A172 (cell line): ENCODE measurements at regions not wholly inside any gene's neighbourhood (a gene's known extent, or its start where the extent isn't known, plus 50 kb on each side); places are given as distances from the start of the nearest gene placed in this dataset.
"Not testable (repeated sequence)": the region's sequence is repeated elsewhere in the genome, so short reads cannot be mapped to it uniquely, and the experiment has no call there.

Source experiments
- DNase-seq: peaks from one replicate; pipeline ENCODE4 v3.0.0-alpha.2; 2015; ENCODE audit warnings: low spot score

DNA sequence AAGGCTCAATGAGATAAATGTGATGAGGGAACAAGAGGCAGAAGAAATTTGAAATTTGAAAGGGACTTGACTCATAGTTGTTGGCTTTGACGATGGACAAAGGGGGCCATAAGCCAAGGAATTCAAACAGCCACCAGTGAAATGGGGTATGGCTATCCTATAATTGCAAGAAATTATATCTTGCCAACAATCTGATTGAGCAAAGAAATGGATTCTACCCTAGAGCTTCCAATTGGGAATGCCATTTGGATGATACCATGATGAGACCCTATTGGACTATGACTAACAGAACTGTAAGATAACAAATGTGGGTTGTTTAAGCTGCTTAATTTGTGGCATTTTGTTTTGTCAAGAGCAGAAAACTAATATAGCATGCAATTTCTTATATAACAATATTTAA is 270.1 kb upstream of the ARSJ start:
- no peak for DNase-seq

DNA sequence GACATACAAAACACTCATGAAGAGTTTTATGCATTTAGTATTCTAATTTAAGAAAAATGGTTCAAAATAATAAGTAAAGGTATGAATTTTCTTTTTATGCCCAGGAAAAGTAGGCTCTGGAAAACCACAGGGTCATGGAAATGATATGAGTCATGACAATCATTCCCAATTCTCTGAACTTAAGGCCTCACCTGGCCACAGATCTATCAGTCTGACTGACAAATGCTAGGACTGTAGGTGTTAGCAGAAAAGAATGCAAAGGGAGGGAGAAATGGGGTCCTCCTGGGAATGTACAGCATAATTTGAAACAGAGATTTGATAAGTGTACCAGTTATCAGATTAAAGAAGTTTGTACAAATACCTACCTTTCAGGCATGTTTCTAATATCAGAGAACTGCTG is 270.5 kb upstream of the ARSJ start:
- DNase-seq, result no peak

DNA sequence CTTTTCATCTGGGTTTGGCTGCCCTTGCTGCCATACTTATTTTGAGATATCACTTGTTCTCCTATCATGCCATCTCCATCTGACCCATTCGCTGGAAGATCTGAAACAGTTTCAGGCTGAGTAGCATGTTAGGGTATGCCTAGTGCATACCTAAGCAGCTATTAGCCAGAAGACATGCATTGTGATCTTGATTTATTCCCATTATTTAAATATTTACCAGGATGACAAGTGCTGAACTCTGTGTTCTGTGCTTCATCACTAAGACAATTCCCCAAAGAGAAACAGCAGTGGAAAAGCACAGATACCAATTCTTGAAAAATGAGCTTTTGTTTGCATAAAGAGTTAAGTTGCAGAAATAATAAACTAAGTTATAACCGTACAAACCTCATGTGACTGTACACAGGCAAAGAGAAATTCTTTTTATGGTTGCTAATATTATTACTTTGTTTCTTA is 271.0 kb upstream of the ARSJ start:
- DNase-seq, result no peak

DNA sequence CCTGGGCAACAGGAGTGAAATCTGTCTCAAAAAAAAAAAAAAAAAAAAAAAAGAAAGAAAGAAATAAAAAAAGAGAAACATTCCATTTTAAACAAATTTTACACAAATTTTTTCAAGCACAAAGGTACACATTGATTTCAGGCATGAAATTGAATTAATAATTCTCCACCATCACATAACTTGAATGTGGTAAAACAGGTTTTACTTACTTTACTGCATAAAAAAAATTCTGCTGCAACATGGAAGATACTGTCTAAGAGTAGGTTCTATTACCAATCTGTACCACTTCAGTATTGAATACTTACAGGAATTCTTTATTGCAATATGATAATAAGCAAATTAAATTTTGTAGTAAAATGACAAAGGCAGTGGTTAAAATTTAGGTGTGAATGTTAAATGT is 271.6 kb upstream of the ARSJ start:
- DNase-seq, result no peak

DNA sequence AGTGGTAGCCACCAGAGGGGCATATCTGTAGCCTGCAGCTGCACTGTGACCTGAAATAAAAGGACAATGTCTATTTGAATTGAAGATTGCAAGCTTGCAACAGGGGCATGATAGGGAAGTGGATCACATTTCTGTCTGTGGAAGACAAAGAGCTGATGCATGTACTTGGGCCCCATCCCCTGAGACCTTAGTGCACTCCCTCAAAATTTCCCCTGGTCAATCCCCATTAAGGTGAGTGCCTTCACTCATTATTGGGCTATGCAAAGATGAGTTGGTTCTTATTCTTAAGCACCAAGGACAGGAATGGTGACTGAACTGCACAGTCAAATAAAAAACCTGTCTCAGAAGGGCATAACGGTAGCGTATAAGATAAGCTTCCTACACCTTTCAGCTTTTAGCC is 273.1 kb upstream of the ARSJ start:
- DNase-seq, result no peak

DNA sequence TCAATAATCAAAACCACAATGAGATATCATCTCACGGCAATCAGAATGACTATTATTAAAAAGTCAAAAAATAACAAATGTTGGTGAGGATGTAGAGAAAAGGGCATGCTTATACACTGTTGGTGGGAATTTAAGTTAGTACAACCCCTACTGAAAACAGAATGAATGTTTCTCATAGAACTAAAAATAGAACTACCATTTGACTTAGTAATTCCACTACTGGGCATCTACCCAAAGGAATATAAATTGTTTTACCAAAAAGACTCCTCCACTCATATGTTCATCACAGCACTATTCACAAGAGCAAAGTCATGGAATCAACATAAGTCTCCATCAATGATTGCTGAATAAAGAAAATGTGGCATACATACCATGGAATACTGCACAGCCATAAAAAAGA is 278.1 kb upstream of the ARSJ start:
- no peak for DNase-seq

DNA sequence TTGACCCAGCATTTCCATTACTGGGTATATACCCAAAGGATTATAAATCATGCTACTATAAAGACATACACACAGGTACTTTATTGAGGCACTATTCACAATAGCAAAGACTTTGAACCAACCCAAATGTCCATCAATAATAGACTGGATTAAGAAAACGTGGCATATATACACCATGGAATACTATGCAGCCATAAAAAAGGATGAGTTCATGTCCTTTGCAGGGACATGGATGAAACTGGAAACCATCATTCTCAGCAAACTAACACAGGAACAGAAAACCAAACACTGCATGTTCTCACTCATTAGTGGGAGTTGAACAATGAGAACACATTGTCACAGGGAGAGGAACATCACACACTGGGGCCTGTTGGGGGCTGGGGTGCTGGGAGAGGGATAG is 283.0 kb upstream of the ARSJ start:
- not testable (repeated sequence) for DNase-seq

DNA sequence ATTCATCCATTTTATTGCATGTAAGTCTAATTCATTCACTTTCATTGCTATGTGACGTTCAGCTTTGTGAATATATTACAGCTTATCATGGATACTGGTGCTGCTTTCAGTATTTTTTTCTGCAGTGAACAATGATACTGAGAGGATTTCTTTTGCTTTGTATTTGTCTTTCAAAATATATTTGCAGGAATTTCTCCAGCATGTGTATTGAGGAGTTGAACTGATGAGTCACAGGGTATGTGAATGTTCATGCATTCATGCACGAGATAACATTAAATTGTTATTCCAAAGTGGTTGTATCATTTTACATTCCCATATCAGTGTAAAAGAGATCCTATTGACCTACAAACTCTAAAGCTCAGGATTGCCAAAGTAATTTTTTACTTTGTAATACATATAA is 283.8 kb upstream of the ARSJ start:
- no peak for DNase-seq

DNA sequence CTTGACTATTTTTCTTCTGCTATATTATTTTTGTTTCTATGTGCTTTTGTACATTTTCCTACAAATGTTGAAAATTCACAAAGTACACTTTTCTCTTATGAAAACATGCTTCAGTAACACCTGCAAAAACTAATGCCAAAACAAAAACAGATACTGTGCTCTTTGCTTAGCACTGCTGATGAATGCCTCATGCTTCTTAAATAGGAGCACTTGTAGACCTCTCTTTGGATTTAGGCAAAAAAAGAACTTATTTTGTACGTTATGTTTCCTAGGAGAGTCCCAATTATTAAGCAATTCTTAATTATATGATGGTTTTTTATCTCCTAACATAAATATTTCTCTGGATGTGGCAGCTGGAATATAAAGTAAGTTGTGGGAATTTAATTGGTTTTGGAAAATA is 285.0 kb upstream of the ARSJ start:
- no peak for DNase-seq

DNA sequence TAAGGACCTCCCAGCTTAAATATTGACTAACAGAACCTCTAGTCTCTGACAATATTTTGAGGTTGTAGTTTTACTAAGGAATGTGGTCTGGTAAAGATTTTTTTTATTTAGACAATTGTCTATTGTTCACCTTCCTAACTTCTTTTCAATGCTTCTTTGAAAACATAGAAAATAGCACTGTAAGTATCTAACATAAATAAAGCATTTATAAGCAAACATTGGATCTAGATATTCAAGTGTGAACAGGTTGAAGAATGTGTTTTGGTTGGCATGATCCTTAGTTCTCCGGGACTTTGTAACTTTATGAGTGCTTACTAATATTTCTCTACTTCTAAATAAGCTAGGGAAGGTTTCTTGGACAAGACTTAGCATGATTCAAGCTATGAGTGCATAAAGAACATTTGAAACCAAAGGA is 285.4 kb upstream of the ARSJ start:
- DNase-seq, result no peak

DNA sequence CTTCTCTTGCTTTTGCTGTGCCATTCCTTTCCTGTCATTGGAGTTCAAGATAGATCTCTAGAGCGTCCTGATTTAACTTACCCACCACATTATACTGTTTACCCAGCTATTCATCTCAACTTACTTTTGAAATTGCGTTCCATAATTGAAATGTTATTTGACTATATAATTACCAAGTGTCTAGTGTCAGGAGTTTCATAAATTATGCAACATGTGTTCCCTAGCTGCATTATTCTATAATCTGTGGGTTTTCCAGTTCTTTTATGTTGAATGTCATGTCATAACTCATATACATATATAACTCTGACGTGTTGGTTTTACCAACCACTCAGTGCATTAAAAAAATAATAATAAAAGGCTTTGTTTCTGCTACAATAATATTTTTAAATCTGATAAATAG is 285.9 kb upstream of the ARSJ start:
- no peak for DNase-seq

DNA sequence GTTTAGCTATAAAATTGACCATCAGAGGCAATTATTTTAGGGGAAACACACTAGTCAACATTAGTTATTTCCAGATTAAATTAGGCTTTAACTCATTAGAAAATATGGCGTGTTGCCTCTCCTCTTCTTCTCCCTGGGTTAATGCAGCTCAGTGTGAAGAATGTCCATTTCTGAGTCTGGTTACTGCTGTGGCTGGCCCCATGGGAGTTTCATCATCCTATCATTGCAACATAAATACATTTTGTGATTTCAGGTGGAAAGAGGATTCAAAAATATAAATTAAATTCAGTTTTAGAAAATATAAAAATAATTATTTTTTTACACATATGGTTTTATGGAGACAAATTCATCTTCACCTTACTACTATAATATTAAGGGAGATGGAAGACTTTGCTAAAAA is 288.5 kb upstream of the ARSJ start:
- DNase-seq, result no peak

DNA sequence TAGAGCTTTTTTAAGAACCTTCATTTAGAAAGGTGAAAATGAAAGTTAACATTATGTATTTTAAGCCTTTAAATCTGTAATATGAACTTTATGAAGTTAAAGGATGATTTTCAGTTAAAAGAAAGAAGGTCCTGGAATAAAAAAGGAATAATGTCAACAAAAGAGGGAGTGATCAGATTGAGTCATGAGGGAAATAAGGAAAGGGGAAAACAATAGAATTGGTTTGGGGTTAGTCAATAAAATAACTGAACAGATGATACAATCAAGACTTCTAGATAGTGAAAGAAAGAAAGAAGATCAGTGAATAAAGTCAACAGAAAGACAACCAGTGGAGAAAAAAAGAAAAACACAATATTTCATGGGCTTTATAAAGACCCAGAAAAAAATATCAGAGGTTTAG is 291.6 kb upstream of the ARSJ start:
- DNase-seq, result no peak

DNA sequence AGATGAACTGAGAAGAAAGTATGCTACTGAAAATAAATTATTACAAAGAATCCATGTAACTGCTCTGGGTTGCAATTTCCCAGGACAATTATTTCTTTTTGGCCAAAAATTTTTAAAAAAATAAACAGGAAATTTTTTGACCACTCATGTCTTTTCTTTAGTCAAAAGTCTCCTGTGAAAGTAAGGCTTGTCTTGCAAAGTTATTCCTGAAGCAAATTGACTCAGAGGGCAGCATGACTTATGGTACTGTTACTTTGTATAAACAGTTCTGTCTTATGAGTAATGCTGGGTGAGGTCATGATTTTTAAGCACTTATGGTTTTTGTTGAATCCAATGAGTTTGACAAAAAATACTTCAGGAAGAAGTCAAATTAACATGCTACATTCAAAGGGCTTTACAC is 292.8 kb upstream of the ARSJ start:
- DNase-seq, result peak; percentile 88

DNA sequence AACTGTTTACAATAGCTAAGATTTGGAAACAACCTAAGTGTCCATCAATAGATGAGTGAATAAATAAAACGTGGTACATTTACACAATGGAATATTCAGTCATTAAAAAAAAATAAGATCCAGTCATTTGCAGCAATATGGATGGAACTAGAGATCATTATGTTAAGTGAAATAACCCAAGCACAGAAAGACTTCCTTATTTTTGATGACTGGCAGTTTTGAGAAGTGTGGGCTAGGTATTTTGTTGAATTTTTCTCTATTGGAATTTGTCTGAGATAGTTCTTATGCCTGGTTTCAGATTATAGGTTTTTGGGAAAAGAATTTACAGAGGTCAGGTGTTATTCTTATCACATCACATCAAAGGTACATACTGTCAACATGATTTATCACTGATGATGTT is 293.8 kb upstream of the ARSJ start:
- DNase-seq, result no peak

DNA sequence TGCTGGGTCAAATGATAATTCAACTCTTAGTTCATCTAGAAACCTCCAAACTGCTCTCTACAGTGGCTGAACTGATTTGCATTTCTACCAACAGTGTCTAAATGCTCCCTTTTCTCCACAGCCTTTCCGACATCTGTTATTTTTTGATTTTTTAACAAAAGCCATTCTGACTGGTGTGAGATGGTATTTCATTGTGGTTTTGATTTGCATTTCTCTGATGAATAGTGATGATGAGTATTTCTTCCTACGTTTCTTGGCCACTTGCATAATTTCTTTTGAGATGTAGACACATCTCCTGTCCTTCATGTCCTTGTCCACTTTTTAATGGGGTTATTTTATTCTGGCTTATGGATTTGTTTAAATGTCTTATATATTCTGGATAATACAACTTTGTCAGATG is 298.2 kb upstream of the ARSJ start:
- no peak for DNase-seq

DNA sequence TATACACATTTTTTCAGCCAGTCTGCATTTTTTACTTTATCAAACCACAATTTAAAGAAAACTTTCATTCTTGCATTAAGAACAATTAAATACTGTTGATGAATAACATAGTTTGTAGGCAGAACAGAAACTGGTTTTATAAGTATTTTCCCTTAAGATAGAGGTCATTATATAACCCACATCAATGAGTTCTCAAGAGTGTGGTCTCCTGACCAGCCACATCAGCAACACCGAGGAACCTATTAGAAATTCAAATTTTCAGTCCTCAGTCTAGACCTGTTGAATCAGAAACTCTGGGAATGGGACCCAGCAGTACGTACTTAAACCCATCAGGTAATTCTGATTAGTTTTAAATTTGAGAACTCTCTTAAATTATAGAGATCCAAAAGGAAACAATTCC is 299.6 kb upstream of the ARSJ start:
- no peak for DNase-seq

DNA sequence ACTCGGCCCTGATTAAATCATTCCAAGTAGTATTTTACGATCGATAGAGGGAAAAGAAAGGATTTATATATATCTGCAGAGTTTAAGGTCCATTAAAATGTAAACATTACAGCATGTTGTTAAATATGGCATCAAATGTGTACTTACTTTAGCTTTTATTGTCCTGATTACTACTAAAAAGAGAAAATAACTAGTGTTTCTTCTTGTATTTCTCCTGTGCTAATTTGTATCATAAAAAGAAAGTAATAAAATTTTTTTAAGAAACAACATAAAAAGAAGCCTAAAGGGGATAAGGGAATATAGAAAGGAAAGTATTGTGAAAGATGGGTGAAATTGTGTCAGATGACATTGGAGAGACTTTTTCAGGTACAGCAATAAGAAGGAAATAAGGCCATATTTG is 300.3 kb upstream of the ARSJ start:
- DNase-seq, result no peak

DNA sequence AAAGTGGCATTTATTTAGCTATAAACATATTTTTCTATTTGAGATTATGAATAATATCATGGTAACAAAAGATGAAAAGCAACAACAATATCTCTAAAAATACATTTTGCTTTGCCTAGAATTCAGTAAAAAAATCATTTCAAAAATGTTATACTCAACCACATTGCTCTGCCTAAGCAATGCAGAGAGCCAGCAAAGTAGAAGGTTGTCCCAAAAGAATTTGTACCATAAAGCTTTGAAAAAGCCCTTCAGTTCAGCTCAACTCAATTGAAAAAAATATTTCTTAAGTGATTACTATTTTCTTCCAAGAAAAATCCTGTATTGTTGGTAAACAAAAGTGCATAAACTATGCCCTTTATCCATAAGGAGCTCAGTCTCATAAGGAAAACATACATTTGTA is 301.2 kb upstream of the ARSJ start:
- DNase-seq, result no peak

DNA sequence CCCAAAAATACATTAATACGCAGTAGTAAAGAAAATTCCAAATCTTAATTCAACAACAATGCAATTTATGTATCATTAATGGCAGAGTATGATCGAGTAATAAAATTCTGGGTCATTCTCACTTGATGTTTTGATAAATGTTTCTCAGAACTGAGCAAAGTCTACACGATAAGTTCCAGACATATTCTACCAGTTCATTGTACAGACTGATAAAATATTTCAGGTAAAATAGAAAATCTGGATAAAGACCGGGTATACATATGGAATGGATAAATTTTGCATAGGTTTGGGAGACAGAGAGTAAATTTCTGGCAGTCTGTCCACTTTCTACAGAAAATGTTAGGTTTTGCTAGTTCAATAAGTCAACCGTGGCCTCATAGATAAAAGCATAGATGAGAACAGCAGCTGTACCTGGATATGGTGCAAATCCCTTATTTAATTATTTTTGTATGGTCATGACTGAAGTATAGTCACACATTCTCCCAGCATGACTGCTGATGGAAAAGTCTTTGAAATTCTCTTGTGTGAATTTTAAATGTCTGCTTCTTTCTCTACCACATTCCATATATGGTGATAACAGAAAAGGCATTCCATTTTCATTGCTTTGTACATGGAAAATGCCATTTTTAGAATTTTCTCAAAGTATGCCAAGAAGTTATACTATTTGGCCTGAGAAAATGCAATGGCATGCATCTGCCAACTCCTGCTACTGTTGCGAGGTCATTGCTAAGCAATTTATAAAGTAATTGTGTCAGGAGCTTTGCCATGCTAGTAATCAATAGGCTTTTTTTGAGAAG is 301.9 kb upstream of the ARSJ start:
- peak; percentile 43 for DNase-seq

DNA sequence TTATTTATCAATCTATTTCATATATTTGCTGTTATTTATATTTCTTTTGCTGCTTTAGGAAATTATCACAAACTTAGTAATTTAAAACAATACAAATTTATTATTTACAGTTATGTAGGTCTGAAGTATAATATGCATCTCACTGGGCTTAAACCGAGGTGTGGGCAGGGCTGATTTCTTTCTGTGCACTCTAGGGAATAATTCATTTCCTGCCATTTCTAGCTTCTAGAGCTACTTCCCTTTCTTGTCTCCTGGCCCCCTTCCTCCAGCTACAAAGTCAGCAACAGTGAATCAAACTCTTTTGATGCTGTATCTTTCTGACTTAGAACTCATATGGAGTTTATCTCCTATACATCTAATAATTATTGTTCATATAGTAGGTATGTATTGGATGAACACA is 303.5 kb upstream of the ARSJ start:
- DNase-seq, result no peak

DNA sequence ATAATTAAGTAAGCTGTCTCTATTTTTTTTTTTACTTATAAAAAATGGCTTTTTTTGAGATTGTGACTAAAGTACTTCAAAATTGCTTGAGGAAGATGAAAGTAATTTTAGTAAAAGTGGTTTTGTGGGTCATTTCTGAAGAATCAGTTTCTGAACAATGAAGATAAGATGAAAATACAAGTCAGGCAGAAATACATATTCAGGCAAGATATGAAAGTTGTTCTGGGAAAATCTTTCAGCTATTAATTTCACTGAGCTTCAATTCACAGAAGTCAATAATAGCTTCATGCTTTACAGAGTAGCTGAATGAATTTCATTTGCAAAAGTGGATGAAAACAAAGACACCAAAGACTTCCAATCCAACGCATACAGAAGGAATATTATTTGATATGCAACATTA is 305.2 kb upstream of the ARSJ start:
- DNase-seq, result no peak

DNA sequence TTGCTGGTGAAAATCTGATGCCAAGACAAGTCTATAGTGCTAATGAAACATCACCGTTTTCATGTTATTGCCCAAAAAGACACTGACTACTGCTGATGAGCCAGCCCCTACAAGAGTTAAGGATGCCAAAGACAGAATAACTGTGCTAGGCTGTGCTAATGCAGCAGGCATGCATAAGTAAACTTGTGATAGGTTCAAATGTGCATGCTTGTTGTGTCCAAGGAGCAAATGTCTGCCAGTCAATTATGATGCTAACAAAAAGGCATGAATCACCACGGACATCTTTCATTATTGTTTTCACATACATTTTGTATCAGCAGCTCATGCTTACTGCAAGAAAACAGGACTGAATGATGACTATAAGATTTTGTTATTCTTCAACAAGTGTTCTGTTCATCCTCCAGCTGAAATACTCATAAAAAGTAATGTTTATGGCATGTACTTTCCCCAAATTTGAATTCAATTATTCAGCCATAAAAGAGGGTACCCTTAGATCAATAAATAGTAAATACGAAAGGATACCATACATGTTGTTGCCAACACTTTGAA is 306.9 kb upstream of the ARSJ start:
- DNase-seq, result no peak

DNA sequence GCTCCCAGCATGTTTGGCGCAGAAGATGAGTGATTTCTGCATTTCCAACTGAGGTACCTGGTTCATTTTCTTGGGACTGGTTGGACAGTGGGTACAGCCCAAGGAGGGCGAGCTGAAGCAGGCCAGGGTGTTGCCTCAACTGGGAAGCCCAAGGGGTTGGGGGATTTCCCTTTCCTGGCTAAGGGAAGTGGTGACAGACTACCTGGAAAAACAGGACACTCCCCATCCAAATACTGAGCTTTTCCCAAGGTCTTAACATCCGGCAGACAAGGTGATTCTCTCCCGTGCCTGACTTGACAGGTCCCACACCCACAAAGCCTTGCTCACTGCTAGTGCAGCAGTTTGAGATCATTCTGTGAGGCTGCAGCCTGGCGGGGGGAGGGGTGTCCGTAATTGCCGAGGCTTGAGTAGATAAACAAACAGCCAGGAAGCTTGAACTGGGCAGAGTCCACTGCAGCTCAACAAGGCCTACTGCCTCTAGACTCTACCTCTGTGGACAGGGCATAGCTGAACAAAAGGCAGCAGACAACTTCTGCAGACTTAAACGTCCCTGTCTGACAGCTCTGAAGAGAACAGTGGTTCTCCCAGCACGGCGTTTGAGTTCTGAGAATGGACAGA is 307.7 kb upstream of the ARSJ start:
- no peak for DNase-seq
